ES-I3 (cell line): ENCODE measurements at regions not wholly inside any gene's neighbourhood (a gene's known extent, or its start where the extent isn't known, plus 50 kb on each side); places are given as distances from the start of the nearest gene placed in this dataset.

Experiments
- H3K36me3 ChIP-seq: 2 replicates; pipeline ENCODE4 v1.6.1; 2013; ENCODE audit warnings: mild to moderate bottlenecking, low read length, control low read depth, moderate library complexity; ENCODE audit not compliant: insufficient read depth
- H3K4me1 ChIP-seq: 2 replicates; pipeline ENCODE4 v1.6.1; 2013; ENCODE audit warnings: mild to moderate bottlenecking, control low read depth, low read length; ENCODE audit not compliant: insufficient read depth
- H3K9ac ChIP-seq: 2 replicates; pipeline ENCODE4 v1.6.1; 2013; ENCODE audit warnings: low read depth, mild to moderate bottlenecking, low read length, moderate library complexity
- H3K9me3 ChIP-seq: 2 replicates; pipeline ENCODE4 v1.6.1; 2013; ENCODE audit warnings: mild to moderate bottlenecking, low read length, moderate library complexity; ENCODE audit not compliant: control insufficient read depth, insufficient read depth

DNA sequence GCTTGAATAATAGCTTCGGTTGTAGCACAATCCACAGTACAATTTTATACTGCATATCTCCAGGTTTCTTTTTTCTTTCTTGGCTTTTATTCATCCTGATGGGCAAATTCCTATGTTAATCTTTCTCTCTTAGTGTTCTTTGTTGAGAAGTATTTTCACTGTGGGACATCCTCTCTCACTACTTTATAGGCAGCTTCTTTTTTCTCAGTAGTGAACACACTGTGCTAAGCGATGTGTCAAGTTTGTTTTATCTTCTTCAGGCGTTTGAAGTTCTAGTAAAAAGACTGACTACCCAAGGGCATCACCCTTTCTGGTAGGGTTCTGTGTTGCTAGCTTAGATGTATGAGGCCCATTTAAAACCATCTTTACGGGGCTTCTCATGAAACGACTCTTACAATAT lies 182.1 kb downstream of the FAM170A start:
- H3K9me3 ChIP-seq, result no peaks in the 10 kb centered on the region
- H3K36me3 ChIP-seq, result no peaks in the 10 kb centered on the region
- H3K4me1 ChIP-seq, result peaks cover 7% of the 10 kb centered on the region; the same call in 1 of the 2 replicates
- no peak overlapping the region for H3K9ac ChIP-seq

DNA sequence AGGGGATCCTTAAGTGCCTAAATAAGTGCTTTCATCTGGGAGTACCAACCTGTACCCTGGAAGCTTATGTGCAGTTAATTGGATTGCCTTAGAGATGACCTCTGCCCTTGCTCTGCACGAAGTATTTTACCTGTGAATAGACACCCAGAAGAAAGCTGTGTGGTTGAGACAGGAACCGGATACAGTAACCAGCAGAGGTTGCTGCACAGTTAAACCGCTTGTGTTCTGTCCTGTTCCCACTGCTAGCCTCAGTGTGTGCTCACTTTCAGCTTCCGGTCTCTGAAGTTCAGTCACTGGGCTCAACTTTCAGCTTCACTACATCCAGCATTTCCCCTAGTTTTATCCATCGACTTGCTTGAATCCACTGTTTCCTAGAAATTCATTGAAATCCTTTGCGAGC lies 185.3 kb downstream of the FAM170A start:
- H3K36me3 ChIP-seq, result no peaks in the 10 kb centered on the region
- H3K9ac ChIP-seq, result no peak overlapping the region
- H3K9me3 ChIP-seq, result no peaks in the 10 kb centered on the region
- H3K4me1 ChIP-seq, result peaks cover 7% of the 10 kb centered on the region; the same call in 1 of the 2 replicates

DNA sequence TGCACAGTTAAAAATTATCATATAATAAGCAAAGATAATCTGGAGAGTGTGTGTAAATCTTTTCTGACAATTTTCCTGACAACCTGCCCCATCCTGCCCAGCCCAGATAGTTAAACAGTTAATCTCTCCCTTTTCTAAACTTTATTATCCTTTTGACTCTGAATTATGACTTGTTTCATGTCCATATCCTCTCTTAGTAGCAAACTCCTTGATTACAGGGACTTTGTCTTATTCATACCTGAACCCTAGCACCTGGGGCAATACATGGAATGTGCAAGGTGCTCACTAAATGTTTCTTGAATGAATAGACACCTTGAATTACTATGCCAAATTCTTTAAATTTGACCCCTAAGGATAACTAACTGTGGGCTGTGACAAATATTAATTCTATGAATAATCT lies 186.7 kb downstream of the FAM170A start:
- no peaks in the 10 kb centered on the region for H3K9me3 ChIP-seq
- H3K4me1 ChIP-seq, result peaks cover 7% of the 10 kb centered on the region; the same call in 1 of the 2 replicates
- no peaks in the 10 kb centered on the region for H3K36me3 ChIP-seq
- H3K9ac ChIP-seq, result no peak overlapping the region

DNA sequence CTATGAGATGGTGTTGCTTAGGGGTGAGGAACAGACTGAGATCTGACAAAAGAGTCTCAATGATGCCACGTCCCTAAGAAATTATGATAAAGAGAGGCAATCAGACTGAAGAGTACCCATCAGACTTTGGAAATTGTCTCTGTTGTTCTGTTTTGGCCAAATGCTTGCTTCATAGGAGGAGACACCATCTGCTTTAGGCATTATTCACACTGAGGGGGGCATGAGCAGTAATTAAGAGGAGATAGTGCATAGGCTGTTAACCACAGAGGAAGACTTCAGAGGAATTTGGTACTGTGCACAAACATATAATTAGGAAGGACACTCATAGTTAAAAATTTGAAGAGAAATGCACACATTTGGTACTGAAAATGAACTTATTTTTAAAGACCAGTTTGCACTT lies 190.7 kb downstream of the FAM170A start:
- Histone ChIP-seq H3K9me3 (no peaks in the 10 kb centered on the region), H3K9ac (no peak overlapping the region), H3K36me3 (no peaks in the 10 kb centered on the region), H3K4me1 (no peaks in the 10 kb centered on the region)

DNA sequence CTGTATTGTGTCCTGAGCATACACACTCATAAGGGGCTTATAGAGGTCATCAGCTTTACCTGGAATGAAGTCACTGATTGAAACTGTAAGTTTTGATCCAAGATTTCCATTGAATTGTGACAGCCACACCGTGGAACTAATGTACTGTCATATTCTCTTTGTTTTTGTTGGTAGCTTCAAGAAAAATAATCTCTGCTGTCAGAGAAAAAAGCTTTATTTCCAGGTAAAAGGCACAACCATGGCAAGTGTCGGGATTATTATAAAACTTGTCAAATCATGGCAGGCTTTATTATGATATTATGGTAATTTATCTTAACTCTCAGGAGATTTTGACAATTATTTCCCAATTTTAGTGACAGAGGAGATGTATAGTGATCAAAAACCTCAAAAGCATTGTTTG lies 191.2 kb downstream of the FAM170A start:
- H3K9me3 ChIP-seq, result no peaks in the 10 kb centered on the region
- no peaks in the 10 kb centered on the region for H3K4me1 ChIP-seq
- H3K36me3 ChIP-seq, result no peaks in the 10 kb centered on the region
- H3K9ac ChIP-seq, result no peak overlapping the region

DNA sequence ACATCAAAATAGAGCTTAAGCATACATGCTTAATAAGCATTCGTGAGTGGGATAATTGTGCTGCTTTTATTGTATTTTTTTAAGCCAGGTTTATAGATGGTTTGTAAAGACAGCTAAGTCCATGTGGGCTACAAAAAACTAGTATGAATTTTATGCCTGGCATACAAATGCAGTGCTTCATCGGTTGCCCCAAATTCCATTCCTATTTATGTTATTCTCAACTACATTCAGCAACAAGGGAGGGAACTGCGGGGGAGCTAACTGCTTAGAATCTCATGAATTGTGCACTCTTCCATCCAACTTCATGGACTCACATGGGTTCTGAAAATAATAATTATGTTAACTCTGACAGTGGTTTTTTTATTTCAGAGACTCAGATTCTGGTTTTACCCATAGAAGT lies 199.2 kb downstream of the FAM170A start:
- Histone ChIP-seq H3K9me3 (no peaks in the 10 kb centered on the region), H3K36me3 (no peaks in the 10 kb centered on the region), H3K4me1 (no peaks in the 10 kb centered on the region), H3K9ac (no peak overlapping the region)

DNA sequence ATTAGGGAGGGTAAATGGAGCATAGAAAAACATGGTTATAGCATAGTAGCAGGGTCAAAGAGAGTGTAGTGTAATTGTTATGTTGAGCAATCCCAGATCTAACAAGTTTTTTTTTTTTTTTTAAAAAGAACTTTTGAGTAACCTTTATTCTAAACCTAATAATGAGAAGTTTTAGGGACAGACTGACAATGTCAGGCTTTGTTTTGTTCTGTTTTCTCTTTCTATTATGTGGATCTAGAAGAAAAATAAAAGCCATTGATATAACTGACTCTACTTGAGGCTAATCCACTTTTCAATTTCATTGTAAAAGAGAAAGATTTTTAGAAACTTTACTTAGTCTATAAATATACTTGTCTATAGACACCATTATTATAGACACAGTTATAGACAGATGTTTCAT lies 200.0 kb downstream of the FAM170A start:
- no peaks in the 10 kb centered on the region for H3K4me1 ChIP-seq
- H3K9me3 ChIP-seq, result no peaks in the 10 kb centered on the region
- no peak overlapping the region for H3K9ac ChIP-seq
- H3K36me3 ChIP-seq, result no peaks in the 10 kb centered on the region

DNA sequence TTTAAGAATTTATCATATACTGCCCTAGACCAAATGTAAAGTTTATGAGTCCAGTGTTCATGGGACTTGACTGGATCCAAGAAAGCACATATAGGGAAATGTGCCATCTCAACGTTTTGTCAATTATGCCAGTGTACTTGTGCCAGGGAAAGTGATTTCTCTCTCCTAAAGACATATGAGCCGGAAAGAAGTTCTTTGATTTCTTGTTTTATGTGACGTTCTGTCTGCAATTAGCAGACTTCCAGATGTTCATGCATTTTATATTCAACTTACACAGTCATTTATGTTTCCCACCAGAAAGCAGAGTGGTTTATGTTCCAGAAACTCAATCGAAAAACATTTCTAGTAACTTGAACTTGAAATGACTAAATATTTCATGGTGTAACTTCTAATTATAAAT lies 203.8 kb downstream of the FAM170A start:
- Histone ChIP-seq H3K9me3 (no peaks in the 10 kb centered on the region), H3K4me1 (no peaks in the 10 kb centered on the region)

DNA sequence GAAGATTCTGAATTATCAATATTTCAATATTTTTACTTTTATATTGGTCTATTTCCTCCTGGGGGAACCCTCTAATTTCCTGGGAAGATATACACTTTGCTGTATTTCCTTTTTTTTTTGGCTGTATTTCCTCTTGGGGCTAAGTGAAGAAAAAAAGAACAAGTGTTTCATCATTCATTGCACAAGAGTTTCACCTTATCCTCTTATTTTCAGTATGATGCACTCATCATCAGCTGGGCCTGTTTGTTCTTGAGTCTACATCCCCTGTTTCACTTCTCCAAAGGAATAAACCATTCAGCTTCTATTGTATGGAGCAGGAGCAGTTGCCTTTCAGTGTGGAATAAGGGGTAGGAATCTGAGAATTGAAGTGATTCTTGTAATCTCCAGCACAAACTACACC lies 210.8 kb downstream of the FAM170A start:
- Histone ChIP-seq H3K36me3 (no peaks in the 10 kb centered on the region), H3K4me1 (no peaks in the 10 kb centered on the region), H3K9me3 (no peaks in the 10 kb centered on the region), H3K9ac (no peak overlapping the region)

More for the DNA sequence above, 203.8 kb downstream of the FAM170A start:
- Histone ChIP-seq H3K36me3 (no peaks in the 10 kb centered on the region), H3K9ac (no peak overlapping the region)

DNA sequence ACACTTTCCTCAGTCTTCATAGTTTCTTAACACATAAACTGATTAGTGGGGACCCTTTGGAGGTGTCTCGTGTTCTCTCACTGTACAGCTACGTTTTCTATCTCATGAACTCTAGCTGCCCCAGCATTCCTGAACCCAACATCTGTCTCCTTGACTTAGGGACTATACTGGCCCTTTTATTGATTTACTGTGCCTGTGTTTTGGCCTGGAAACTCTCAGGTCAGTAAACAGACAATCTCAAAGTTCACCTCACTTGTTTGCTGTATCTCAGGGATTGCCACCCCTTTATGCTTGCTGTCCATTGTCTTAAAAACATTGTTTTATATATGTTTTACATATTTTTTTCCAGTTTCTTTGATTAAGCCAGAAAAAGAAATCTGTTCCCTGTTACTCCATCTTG lies 222.8 kb downstream of the FAM170A start:
- H3K36me3 ChIP-seq, result no peaks in the 10 kb centered on the region
- H3K9ac ChIP-seq, result no peak overlapping the region
- no peaks in the 10 kb centered on the region for H3K9me3 ChIP-seq
- no peaks in the 10 kb centered on the region for H3K4me1 ChIP-seq

DNA sequence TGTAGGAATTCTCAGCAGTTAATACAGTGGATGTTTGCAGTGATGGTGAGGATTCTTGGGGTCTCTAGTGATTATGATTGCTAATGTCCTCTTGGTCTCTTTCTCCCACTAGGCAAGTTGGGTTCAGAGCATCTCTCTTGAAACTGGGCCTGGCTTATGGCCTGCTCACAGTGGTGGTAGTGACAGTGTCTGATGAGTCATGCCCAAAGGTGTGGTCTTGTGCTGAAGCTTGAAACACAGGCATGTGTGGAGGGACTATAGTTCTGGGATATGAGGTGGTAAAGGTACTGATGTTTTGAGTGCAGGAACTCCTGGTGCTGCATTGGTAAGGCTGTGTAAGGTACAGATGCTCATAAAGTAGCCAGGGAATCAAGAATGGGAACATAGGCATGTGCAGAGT lies 231.1 kb downstream of the FAM170A start:
- Histone ChIP-seq H3K9me3 (no peaks in the 10 kb centered on the region), H3K36me3 (no peaks in the 10 kb centered on the region), H3K9ac (no peak overlapping the region), H3K4me1 (no peaks in the 10 kb centered on the region)

DNA sequence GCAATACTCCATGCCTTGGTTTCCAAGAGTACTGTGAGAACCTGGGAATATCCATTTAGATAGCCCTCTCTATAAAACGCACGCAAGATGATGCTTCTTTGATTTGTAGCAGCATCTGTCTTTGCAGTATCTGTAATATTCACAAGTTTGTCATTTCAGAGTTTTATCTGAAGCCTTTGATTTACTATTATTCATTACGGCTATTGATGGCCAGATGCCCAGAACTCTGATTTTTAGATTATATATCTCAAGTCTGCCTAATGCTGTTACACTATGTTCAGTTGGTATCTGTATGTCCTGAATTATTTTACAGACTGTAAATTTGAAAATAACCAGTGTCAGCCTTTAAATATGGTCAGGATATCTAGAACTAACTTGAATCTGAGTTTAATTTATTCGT lies 233.3 kb downstream of the FAM170A start:
- no peak overlapping the region for H3K9ac ChIP-seq
- no peaks in the 10 kb centered on the region for H3K36me3 ChIP-seq
- no peaks in the 10 kb centered on the region for H3K9me3 ChIP-seq
- H3K4me1 ChIP-seq, result no peaks in the 10 kb centered on the region

DNA sequence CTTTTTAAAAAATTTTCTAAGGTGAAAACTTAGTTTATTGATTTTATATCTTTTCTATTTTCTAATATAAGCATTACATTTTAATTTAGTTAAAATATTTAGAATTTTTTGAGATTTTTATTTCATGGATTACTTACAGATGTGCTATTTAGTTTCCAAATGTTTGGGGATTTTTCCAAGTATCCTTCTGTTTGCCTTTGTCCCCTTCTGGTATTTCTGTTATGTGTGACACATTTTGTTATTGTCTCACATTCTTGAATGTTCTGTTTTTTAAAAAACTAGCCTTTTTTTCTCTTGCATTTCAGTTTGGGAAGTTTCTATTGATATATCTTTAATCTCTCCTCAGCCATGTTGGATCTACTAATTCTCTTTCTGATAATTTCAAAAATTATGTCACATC lies 234.9 kb downstream of the FAM170A start:
- Histone ChIP-seq H3K9ac (no peak overlapping the region), H3K36me3 (no peaks in the 10 kb centered on the region), H3K9me3 (no peaks in the 10 kb centered on the region), H3K4me1 (no peaks in the 10 kb centered on the region)

DNA sequence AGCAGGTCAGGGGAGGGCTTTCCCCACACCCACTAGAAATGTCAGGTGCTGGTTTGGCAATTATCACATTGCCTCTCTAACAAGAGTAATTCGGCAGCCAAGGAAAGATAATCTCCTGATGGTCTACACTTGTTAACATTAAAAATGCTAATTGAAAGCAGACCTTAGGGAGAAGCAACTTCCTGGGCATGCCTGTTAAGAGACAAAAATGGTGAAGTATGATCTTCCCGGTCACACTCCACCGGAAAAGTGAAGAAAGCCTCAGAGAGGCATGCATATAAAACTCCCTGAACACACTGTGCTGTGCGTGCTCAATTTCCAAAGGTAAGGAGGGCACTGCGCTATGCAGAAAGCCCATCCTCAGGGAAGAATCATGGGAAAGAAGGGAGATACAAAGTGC lies 244.3 kb downstream of the FAM170A start:
- no peaks in the 10 kb centered on the region for H3K36me3 ChIP-seq
- H3K9me3 ChIP-seq, result no peaks in the 10 kb centered on the region
- H3K4me1 ChIP-seq, result 0 out of 2 replicates have a peak, but pooled peaks cover under 1% of the 10 kb centered on the region
- H3K9ac ChIP-seq, result no peak overlapping the region

DNA sequence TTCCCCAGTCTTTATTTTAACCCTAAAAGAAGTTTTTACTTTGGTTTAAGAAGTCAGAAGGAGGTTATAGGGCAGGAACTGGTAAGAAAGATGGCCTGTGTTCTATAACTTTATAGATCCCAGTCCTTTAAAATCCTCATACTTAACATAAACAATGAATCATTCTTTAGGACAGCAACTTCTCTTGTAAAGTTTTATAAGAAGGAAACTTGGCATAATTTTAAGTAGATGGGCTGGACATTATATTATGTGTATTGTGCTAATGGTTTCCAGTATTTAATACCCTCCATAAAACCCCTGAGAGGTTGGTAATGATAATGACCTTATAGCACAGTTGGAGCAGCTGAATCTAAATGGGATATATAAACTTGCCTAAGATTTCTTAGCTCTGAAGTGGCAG lies 247.2 kb downstream of the FAM170A start:
- H3K36me3 ChIP-seq, result no peaks in the 10 kb centered on the region
- H3K9ac ChIP-seq, result no peak overlapping the region
- H3K4me1 ChIP-seq, result 0 out of 2 replicates have a peak, but pooled peaks cover 4% of the 10 kb centered on the region
- no peaks in the 10 kb centered on the region for H3K9me3 ChIP-seq

DNA sequence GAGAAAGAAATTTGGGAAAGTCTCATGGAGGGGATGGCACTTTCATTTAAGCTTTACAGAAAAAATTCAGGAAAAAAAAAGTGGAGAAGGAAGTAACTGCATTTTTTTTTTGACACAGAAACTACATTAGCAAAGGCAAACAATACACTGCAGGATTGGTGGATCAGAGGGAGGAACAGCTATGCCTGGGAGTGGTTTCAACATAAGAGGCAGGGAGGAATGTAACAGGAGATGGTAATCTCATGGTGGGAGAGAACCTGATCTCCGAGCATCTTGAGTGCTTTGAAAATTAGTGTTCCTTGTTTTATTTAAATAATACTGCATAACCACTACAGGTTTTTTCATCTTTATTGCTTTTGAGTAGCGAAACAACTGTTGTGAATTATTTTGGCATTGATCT lies 249.4 kb downstream of the FAM170A start:
- Histone ChIP-seq H3K9me3 (no peaks in the 10 kb centered on the region), H3K9ac (no peak overlapping the region), H3K4me1 (0 out of 2 replicates have a peak, but pooled peaks cover 4% of the 10 kb centered on the region), H3K36me3 (no peaks in the 10 kb centered on the region)
